Activated CD4-positive, alpha-beta memory T cell treated with anti-CD3 and anti-CD28 coated beads, Interleukin-2, amount 10 ng/mL, durations not matched to agents 7 days and 5 days (primary cell): ENCODE measurements at regions not wholly inside any gene's neighbourhood (a gene's known extent, or its start where the extent isn't known, plus 50 kb on each side); places are given as distances from the start of the nearest gene placed in this dataset.

Experiments used
- CTCF ChIA-PET: fragments of 350-600 bp; sonication (Branson Sonifier 250); formaldehyde crosslinking; loops from one replicate; lab custom pipeline; 2021; ENCODE audit warnings: antibody characterized with exemption, inconsistent platforms; lab: Charles Lee
- POLR2A ChIA-PET: fragments of 350-600 bp; sonication (Branson Sonifier 250); formaldehyde crosslinking; loops from one replicate; lab custom pipeline; 2021; ENCODE audit warnings: antibody characterized with exemption; lab: Charles Lee
- DNase-seq: peaks from one replicate; pipeline ENCODE4 v3.0.0-alpha.2; 2020
- H3K27ac Mint-ChIP-seq: one replicate; pipeline ENCODE4 v1.8.0; 2021; ENCODE audit warnings: mild to moderate bottlenecking, mixed read lengths
- H3K27me3 Mint-ChIP-seq: one replicate; pipeline ENCODE4 v1.8.0; 2021; ENCODE audit warnings: mixed read lengths
- H3K36me3 Mint-ChIP-seq: one replicate; pipeline ENCODE4 v1.8.0; 2021; ENCODE audit warnings: low read depth, mixed read lengths
- H3K4me1 Mint-ChIP-seq: one replicate; pipeline ENCODE4 v1.8.0; 2021; ENCODE audit warnings: mixed read lengths
- H3K4me3 Mint-ChIP-seq: one replicate; pipeline ENCODE4 v1.8.0; 2021; ENCODE audit warnings: mild to moderate bottlenecking, mixed read lengths
- H3K9me3 Mint-ChIP-seq: one replicate; pipeline ENCODE4 v1.8.0; 2021; ENCODE audit warnings: mixed read lengths

- Mint-ChIP-seq H3K4me3 (no peak overlapping the region), H3K4me1 (no peaks in the 10 kb centered on the region), H3K27ac (no peak overlapping the region), H3K9me3 (no peaks in the 10 kb centered on the region), H3K27me3 (no peaks in the 10 kb centered on the region), H3K36me3 (no peaks in the 10 kb centered on the region)
- CTCF ChIA-PET = no interaction called here
- DNase-seq = no peak
- POLR2A ChIA-PET = no interaction called here
Measured at GRCh38 chr6:97885325-97885724, 602.3 kb upstream of the MMS22L start.

- ChIA-PET POLR2A (no interaction called here), CTCF (no interaction called here)
- Mint-ChIP-seq H3K27ac (no peak overlapping the region), H3K27me3 (no peaks in the 10 kb centered on the region), H3K9me3 (no peaks in the 10 kb centered on the region), H3K36me3 (no peaks in the 10 kb centered on the region), H3K4me3 (no peak overlapping the region), H3K4me1 (no peaks in the 10 kb centered on the region)
- no peak for DNase-seq
Measured at GRCh38 chr6:97885828-97886227, 602.8 kb upstream of the MMS22L start.

DNA sequence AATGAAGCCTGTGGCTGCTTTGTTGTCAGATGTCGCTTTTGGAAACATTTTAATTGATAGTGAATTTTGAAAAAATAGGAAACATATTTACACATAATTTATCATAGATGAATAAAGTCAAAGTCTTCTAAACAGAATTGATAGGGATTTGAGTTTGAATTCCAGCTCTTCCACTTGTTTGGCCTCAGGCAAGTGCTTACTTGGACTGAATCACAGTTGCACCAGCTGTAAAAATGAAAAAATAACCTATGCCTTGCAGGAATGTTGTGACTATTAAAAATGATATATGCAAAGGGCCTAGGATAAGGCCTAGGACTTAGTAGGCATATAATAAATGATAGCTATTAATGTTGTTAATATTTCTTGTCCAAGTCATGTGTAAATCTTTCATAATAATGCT lies 618.5 kb upstream of the MMS22L start:
- ChIA-PET POLR2A (no interaction called here), CTCF (no interaction called here)
- Mint-ChIP-seq H3K9me3 (no peaks in the 10 kb centered on the region), H3K4me3 (no peak overlapping the region), H3K4me1 (no peaks in the 10 kb centered on the region), H3K27me3 (no peaks in the 10 kb centered on the region), H3K27ac (no peak overlapping the region), H3K36me3 (no peaks in the 10 kb centered on the region)
- DNase-seq = no peak

GRCh38 chr6:97909380-97909779 lies 626.4 kb upstream of the MMS22L start:
- H3K9me3 Mint-ChIP-seq = no peaks in the 10 kb centered on the region
- no peaks in the 10 kb centered on the region for H3K36me3 Mint-ChIP-seq
- POLR2A ChIA-PET = no interaction called here
- no peaks in the 10 kb centered on the region for H3K27me3 Mint-ChIP-seq
- H3K4me1 Mint-ChIP-seq = no peaks in the 10 kb centered on the region
- DNase-seq = no peak
- H3K27ac Mint-ChIP-seq = no peak overlapping the region
- H3K4me3 Mint-ChIP-seq = no peak overlapping the region
- CTCF ChIA-PET = no interaction called here

DNA sequence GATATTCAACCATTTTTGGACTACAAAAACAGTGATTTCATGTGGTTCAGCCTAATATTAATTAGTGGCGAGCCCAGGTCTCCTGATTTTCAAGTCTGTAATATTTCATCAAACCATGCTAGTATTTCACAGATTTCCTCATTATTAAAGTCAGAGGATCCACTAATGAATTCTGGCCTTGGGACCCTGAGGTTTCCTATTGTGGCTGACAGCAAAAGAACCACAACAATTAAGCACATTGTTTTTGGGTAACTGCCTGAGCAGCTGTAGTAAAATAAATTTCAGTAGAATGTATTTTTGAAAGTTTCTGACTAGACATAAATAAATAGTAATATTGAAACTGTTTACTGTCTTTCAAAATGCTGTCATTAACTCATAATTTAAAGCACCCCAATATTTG lies 630.7 kb upstream of the MMS22L start:
- no peak overlapping the region for H3K27ac Mint-ChIP-seq
- no peak overlapping the region for H3K4me3 Mint-ChIP-seq
- H3K27me3 Mint-ChIP-seq = no peaks in the 10 kb centered on the region
- ChIA-PET POLR2A (no interaction called here), CTCF (no interaction called here)
- DNase-seq = no peak
- H3K9me3 Mint-ChIP-seq = no peaks in the 10 kb centered on the region
- no peaks in the 10 kb centered on the region for H3K4me1 Mint-ChIP-seq
- H3K36me3 Mint-ChIP-seq = no peaks in the 10 kb centered on the region

DNA sequence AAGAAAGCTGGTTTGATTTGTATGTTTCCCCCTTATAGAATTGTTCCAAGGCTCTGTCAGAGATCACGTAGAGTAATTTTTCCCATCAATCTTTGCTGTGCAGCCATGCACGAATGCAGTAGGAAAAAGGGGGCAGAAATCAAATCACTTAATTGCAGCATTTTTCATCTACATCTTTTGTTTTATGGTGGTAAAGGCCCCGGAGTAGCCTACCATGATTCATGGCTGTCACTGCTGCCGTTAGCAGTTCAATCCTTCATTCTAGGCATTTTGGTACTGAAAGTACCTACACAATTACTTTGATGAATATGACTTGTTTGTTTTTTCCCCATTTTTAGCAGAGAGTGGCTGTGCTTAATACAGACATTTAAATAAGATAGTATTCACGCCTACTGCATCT lies 631.9 kb upstream of the MMS22L start:
- H3K4me3 Mint-ChIP-seq = no peak overlapping the region
- H3K36me3 Mint-ChIP-seq = no peaks in the 10 kb centered on the region
- CTCF ChIA-PET = interaction anchor here (0.6 kb wide), 1 partner anchor 1455 kb away, joined by 4 read pairs; no protein-coding TSS in a partner anchor
- POLR2A ChIA-PET = no interaction called here
- no peaks in the 10 kb centered on the region for H3K4me1 Mint-ChIP-seq
- no peak for DNase-seq
- no peaks in the 10 kb centered on the region for H3K27me3 Mint-ChIP-seq
- no peaks in the 10 kb centered on the region for H3K9me3 Mint-ChIP-seq
- H3K27ac Mint-ChIP-seq = no peak overlapping the region

GRCh38 chr6:97915537-97915936 lies 632.5 kb upstream of the MMS22L start:
- no peak for DNase-seq
- H3K27ac Mint-ChIP-seq = no peak overlapping the region
- ChIA-PET CTCF (interaction anchor here (0.6 kb wide), 1 partner anchor 1454 kb away, joined by 4 read pairs; no protein-coding TSS in a partner anchor), POLR2A (no interaction called here)
- H3K4me3 Mint-ChIP-seq = no peak overlapping the region
- no peaks in the 10 kb centered on the region for H3K4me1 Mint-ChIP-seq
- H3K27me3 Mint-ChIP-seq = no peaks in the 10 kb centered on the region
- no peaks in the 10 kb centered on the region for H3K36me3 Mint-ChIP-seq
- no peaks in the 10 kb centered on the region for H3K9me3 Mint-ChIP-seq

DNA sequence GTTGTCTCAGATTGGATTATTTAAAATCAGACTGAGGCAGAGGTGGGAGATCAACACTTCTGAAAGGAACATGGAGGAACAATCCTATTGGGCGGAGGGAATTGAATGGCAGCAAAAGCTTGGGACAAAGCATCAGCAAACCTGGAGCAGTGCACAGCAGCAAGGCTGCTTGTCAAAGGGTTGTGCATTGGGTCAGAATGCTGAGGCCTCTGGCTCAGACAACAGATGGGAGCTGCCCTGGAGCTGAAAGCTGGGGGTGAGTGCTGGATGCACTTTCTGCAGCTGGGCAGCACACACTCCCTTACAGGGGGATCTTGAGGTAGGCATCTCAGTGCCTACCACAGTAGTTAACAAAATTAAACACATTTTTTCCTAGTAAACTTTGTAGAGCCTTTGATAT lies 634.4 kb upstream of the MMS22L start:
- ChIA-PET CTCF (no interaction called here), POLR2A (no interaction called here)
- H3K36me3 Mint-ChIP-seq = no peaks in the 10 kb centered on the region
- no peaks in the 10 kb centered on the region for H3K9me3 Mint-ChIP-seq
- H3K4me1 Mint-ChIP-seq = no peaks in the 10 kb centered on the region
- no peaks in the 10 kb centered on the region for H3K27me3 Mint-ChIP-seq
- DNase-seq = no peak
- no peak overlapping the region for H3K4me3 Mint-ChIP-seq
- H3K27ac Mint-ChIP-seq = no peak overlapping the region

DNA sequence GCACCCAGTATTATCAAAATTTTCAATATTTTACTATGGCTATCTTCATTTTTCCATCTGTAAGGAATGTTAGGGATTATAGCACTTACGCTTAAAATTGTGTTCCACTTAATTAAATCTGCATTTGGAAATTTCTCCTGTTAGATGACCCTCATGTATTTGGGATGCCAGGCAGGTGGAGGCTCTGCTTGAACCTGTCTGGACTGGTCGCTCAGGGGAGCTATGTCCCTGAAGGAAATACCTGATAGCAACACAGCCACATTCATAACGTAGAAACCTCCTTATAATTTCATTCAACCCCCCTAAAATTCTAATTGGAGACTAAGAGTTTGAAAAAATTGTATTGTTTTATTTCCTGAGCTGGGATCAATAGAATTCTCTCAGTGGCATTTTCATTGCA lies 636.0 kb upstream of the MMS22L start:
- DNase-seq = no peak
- POLR2A ChIA-PET = no interaction called here
- H3K4me1 Mint-ChIP-seq = no peaks in the 10 kb centered on the region
- H3K36me3 Mint-ChIP-seq = no peaks in the 10 kb centered on the region
- no peaks in the 10 kb centered on the region for H3K27me3 Mint-ChIP-seq
- no peak overlapping the region for H3K4me3 Mint-ChIP-seq
- no peak overlapping the region for H3K27ac Mint-ChIP-seq
- CTCF ChIA-PET = no interaction called here
- no peaks in the 10 kb centered on the region for H3K9me3 Mint-ChIP-seq

DNA sequence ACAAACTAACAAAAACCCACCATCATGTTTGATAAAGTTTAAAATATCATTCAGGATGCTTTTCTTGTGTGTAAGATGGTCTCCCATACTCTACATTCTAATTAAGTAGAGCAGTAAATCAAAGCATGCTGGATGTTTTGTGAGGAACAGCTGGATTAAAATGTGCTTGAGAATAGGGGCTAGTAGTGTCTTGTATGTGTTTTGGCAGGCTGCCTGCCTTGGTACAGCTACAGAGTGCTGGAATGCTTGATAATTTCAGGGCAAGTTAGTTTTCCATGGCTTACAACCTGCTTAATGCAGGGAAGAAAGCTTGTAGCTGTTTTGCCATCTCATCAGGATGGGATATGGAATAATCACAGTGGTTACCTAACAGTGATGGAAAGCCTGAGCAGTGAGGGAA lies 636.6 kb upstream of the MMS22L start:
- no peak for DNase-seq
- ChIA-PET CTCF (no interaction called here), POLR2A (no interaction called here)
- no peaks in the 10 kb centered on the region for H3K9me3 Mint-ChIP-seq
- H3K4me3 Mint-ChIP-seq = no peak overlapping the region
- no peaks in the 10 kb centered on the region for H3K4me1 Mint-ChIP-seq
- H3K36me3 Mint-ChIP-seq = no peaks in the 10 kb centered on the region
- no peak overlapping the region for H3K27ac Mint-ChIP-seq
- H3K27me3 Mint-ChIP-seq = no peaks in the 10 kb centered on the region

DNA sequence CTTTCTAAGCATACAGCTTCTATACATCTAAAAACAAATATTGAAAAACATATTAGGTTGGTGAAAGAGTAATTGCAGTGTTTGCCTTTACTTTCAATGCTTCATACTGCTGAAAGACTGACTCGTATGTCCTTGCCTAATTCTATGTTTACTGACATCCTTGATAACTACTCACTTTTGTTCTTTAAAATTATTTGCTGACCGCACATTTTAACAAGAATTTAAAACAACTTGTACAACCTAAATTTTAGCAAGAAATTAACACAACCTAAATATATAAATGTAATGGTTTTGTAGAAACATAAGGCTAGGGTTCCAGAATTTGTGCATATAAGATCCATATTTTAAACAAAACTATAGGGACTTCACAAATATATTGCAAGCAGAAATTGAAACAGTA lies 640.2 kb upstream of the MMS22L start:
- DNase-seq = no peak
- H3K4me3 Mint-ChIP-seq = no peak overlapping the region
- ChIA-PET CTCF (no interaction called here), POLR2A (no interaction called here)
- no peaks in the 10 kb centered on the region for H3K27me3 Mint-ChIP-seq
- no peaks in the 10 kb centered on the region for H3K9me3 Mint-ChIP-seq
- H3K36me3 Mint-ChIP-seq = no peaks in the 10 kb centered on the region
- no peak overlapping the region for H3K27ac Mint-ChIP-seq
- no peaks in the 10 kb centered on the region for H3K4me1 Mint-ChIP-seq

DNA sequence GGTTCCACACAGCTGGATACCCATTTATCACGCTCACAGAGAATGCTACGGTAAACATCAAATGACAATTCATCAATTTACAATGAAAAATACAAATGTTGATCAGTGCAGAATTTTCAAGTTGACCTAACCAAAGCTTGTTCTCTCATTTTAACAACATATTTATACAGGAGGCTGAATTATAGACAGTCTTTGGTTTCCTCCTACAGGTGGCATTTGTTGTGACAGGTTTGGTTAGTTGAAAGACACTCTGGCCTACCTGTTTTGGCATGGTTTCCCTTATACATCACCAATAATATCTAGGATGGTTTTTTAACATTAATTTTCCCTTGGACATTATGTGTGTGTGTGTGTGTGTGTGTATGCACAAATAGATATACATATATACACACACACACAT lies 642.5 kb upstream of the MMS22L start:
- H3K9me3 Mint-ChIP-seq = no peaks in the 10 kb centered on the region
- no peak overlapping the region for H3K27ac Mint-ChIP-seq
- no peak overlapping the region for H3K4me3 Mint-ChIP-seq
- no peaks in the 10 kb centered on the region for H3K36me3 Mint-ChIP-seq
- POLR2A ChIA-PET = no interaction called here
- CTCF ChIA-PET = no interaction called here
- H3K27me3 Mint-ChIP-seq = no peaks in the 10 kb centered on the region
- no peak for DNase-seq
- H3K4me1 Mint-ChIP-seq = no peaks in the 10 kb centered on the region

DNA sequence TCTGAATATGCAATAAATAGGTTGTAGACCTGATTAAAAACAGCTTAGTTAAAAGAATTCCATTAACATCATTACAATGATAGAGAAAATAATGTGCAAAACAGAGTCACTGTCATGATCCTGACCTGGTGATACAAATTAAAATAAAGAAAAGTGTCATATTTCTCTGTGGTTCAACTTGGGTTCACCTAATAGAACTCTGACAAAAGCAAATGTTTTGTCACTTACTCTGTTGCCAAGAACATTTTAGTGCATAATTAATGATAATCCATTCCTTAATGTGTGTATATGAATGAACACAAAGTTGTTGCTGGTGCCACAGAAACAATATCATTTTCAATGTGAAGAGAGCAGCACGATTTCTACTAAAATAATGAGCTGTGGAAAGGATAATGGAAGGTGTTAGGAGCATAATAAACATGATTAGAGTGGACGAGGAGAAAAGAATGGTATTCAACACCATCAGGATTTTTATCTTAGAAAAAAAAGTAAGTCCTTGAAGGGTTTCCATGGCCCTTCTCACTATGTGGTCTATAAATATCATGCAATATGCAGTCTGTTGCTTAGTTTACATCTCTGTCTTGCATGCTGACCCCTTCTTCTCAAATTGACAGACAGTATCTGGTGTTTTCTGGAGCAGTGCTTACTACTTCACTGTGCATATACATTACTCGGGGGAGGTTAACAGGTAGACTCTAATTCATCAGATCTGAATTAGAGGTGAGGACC lies 656.6 kb upstream of the MMS22L start:
- no peak overlapping the region for H3K27ac Mint-ChIP-seq
- no peaks in the 10 kb centered on the region for H3K27me3 Mint-ChIP-seq
- H3K9me3 Mint-ChIP-seq = no peaks in the 10 kb centered on the region
- CTCF ChIA-PET = no interaction called here
- no peak for DNase-seq
- no peaks in the 10 kb centered on the region for H3K4me1 Mint-ChIP-seq
- no peak overlapping the region for H3K4me3 Mint-ChIP-seq
- no peaks in the 10 kb centered on the region for H3K36me3 Mint-ChIP-seq
- POLR2A ChIA-PET = no interaction called here

- Mint-ChIP-seq H3K9me3 (peaks cover 2% of the 10 kb centered on the region), H3K4me3 (no peak overlapping the region), H3K36me3 (no peaks in the 10 kb centered on the region), H3K4me1 (no peaks in the 10 kb centered on the region), H3K27me3 (no peaks in the 10 kb centered on the region), H3K27ac (no peak overlapping the region)
- POLR2A ChIA-PET = no interaction called here
- DNase-seq = no peak
- CTCF ChIA-PET = no interaction called here
Measured at GRCh38 chr6:97947841-97948240, 664.8 kb upstream of the MMS22L start.
